GM18508 (cell line): ENCODE measurements at regions not wholly inside any gene's neighbourhood (a gene's known extent, or its start where the extent isn't known, plus 50 kb on each side); places are given as distances from the start of the nearest gene placed in this dataset.

Experiments used
- ATAC-seq: cut with Tn5 transposase; IDR thresholded peaks from one replicate; pipeline ENCODE4 v1.9.1; 2021; ENCODE audit warnings: moderate number of reproducible peaks; ENCODE audit not compliant: insufficient read depth, unreplicated experiment

DNA sequence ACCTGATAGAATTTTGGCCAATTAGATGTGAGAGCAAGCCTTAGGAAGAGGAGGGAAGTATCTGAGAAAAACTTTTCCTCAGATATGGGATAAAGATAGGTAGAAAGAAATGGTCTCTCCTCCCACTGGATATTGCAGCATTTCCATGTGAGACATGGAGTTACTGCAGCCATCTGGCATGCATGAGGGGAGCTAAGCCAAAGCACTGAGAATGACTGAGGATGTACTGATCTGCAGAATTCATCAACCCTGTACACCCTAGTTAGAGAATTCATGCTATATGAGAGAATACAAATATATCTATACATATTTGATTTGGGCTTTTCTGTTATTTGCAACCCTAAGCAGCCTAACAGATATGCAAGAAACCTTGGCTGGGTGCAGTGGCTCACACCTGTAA, 52.5 kb upstream of the RPL34 start:
- ATAC-seq, result no peak

DNA sequence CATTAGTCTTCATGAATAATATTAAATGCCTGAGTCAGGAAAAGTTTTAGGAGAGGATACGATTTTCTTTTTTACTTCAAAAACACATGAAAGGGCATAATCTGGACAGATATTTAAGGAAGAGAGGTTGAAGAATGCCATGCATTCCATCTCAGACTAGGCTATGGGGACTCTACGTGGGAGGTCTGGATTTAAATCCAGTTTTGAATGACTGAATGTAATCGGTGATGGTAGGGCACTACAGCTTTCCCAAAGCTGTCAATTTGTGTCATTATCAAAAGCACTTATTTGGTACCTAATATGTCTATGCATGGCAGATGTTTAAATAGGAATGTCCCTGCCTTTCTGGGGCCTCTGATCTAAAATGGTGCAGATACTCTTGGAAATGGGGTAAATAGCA, 59.3 kb upstream of the RPL34 start:
- no peak for ATAC-seq

DNA sequence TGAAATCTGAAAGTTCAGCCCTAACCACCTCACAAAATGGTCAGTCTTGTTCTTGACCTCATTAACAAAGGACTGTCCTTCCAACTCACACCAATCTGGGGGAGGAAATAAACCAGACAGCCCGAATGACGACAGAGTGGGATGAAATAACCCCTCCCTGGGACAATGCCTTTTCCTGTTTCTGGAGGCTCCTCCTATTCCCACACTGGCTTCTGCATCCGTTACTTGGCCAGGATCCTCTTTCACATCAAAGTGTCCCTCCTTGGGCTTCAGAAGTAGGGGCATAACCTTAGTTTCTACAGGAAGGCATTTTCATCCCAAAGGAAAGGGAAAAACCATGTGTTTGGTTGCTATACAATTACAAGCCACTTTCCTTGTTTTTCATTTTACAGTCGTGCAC, 59.8 kb upstream of the RPL34 start:
- ATAC-seq, result no peak

DNA sequence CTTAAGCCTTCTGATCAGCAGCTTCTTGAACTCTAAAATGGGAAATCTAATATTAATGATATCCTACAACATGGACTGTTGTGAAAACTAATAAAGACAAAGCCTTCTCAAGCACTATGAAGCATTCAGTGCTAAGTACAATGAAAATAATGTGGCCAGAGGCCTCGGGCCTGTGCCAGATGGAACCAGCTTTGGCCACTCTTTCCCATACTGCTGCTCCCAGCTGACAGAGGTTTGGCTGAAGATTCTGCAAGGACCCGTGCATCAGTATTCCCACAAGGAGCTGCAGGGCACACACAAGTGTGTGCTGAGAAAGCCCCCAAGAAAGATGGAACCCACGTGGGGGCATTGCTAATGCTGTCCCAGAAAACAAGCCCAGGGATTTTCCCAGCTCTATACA, 60.5 kb upstream of the RPL34 start:
- no peak for ATAC-seq

DNA sequence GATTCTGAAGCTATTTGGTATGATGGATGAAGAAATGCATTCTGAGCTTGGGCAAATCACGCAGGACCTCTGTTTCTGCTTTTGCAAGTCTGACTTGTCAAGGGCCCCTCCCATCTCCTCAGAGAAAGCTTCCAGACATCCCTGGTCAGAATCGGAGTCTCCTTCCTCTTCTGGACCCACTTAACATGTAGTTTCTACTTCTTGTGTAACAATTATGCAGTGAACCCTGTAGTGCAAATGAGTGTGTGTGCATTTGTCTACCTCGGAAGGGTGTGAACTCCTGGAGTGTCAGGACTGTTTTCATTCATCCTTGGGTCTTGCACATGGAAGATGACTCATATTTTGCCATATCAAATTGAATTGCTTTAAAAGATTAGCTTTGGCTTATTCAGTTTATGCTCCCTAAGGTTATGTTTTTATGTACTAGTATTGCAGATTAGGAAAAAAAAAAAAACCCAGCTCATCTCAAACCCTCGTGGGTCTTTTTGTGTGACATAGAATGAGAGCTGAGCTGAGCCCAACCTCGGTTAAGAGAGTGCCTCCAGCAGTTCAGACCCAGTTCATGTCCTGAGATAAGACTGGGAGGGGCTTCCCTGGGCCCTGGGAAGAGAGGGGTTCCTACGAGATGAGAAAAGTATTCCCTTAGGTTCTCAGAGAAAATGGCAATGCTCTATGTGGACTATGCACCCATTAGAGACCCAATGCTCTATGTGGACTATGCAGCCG, 61.1 kb upstream of the RPL34 start:
- no peak for ATAC-seq

DNA sequence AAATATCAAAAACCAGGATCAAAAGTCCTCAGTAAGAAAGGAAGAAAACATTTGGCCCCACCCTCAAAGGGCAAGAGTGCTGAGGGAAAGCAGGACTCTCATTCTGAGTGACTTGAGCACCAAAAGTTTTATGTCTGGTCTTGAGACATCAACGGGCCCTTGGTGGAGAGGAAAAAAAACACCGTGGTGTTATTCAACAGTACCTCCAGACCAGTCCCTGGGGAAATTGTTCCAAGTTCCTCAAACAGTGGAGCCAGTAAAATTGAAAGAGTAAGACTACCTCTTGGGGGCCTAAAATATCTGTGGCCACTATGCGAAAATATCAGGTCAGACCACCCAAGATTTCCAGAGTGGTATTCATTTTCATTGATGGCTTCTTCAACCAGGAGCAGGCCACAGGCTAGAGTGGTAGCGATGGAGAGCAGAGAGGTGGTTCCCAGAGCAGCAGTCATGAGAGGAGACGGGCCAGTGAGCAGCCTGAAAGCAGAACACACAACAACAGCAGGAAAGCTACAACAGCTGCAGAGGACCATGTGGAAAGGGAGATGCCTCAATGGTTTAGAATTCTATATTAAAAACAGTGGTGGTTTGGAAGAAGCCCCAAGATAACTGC, 63.7 kb upstream of the RPL34 start:
- ATAC-seq, result no peak

DNA sequence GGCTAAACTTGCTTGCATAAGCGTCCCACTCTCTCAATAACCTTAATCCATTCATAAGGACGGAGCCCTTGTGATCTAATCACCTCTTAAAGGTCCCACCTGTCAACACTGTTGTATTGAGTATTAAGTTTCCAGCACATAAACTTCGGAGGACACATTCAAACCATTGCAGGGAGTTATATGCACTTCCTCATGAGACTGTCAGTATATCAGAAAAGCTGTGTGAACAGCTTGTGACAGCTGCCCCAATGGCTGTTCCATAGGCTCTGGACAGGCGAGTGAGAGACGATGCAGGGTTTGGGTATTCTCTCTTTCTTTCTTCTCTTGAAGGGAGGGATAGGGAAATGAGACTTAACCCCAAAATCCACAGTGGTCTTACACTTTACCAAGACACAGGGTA, 64.2 kb upstream of the RPL34 start:
- no peak for ATAC-seq

DNA sequence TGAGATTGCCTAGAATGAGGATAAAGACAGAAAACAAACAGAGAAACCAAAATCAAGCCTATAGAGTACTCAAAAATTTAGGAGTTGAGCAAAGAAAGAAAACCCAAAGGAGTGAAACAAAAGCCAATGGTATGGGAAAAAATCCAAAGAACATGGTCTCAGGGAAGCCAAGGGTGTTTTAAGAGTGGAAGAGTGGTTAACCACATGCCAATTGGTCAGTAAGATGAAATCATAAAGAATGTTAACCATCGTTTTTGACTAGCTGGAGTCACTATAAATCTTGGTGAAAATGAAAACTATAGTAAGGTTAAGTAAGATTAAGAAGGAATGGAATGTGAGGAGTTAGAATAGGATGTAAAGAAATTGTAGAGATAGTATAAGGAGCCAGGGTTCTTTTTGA, 64.7 kb upstream of the RPL34 start:
- no peak for ATAC-seq

DNA sequence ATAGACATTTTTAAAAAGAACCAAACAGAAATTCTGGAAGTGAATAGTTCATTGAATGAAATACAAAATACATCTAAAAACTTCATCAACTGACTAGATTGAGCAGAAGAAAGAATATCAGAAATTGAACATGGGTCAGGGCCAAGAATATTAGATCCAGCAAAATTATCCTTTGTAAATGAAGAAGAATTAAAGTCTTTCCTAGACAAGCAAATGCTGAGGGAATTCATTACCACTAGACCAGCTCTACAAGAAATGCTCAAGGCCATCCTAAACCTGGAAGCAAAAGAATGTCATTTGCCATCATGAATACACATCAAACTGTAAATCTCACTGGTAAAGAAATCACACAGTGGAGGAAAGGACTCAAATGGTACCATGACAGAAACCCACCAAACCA, 72.7 kb upstream of the RPL34 start:
- ATAC-seq, result no peak

DNA sequence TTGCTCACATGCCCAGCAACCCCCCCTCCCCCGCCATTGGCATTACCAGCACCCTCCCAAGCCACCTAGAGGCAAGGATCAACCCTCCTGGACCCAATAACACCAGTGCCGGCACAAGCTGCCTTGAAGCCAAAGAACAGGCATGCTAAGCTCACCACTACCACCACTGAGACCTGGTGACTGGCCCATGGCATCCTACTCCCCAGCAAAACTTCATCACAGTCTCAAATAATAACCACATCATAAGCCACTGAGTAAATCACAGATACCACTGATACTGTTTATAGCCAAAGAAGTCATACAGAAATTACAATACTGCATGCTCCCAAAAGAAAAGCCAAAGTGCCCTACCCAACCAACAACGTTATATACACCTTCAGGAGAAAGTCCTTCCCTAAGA, 73.6 kb upstream of the RPL34 start:
- no peak for ATAC-seq

DNA sequence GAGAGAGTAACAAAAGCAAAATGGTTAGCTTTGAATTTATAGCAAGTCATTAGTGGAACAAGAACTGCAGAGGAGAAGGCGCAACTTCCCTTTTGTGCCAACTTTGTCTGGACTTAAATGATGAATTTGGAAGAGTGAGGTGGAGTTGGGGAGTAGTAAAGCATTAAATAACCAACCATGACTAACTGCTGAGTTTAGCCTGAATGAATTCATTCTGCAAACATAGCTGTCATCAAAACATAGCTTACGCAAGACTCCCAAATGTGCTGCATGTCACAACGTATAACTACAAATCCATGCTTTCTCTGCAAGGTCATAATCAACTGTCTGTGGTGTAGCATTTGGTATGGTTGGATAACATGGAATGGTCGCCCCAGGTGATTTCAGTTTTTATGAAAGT, 75.9 kb upstream of the RPL34 start:
- ATAC-seq, result no peak

DNA sequence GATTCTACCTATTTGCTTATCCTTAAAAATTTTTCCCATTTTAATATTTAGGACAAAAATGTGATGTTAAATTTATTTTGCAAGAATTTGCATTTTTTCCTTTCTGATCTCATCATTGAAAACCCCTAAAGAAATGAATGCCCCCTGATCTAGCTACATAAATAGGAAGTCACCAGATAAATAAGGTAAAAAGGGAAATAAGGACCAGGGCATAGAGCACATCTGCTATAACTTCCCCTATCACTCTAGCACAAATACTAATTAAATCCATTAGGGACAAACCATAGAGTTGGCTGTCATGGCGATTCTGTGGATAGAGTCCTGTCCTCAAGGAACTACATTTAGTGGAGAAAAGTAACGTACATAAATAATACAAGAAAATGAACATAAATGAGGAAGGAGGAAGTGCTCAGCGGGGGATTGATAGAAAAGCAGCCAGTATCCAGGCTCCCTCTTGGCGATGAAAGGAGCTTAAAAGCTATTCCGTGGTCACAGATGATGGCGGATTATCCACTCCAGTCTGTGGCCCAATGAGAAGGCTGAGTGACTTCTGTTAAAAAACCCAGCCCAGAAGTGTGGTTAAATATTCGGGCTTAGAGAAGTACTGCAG, 76.9 kb upstream of the RPL34 start:
- ATAC-seq, result no peak

DNA sequence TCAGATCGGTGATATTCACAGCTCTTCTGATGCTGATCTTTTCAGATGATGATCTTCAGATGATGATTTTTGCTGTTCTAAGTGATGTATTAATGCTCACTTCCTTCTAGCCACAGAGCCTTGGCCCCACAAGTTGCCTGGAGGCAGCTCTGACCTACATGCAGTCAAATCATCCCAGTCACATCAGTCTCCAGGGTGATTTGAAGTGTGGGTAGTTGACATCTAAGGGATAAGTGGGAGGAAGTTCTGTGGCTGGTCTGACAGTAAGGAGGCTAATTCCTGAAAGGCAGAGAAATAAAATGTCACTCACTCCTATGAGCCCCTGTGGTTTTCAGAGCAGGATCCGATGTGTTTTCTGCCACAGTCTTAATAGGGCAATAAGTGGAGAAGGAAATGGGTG, 79.8 kb upstream of the RPL34 start:
- ATAC-seq, result peak; percentile 69

DNA sequence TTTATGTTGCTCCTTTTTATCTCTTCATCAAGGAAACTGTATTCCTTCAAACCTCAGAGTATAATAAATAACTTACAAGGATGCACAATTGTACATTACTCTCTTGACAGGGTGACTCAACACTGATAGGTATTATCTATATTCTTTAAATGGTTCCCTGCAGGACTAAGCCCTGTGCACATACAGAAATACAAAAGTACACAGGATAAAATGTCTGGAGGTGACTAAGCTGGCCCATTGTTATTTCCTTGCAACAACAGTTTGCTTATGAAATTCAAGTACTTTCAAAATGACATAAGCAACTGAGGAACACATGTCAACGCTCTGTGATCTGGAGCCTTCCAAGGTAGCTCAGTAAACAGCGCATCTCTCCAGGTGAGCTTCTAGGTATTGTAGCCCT, 83.8 kb upstream of the RPL34 start:
- ATAC-seq, result no peak

DNA sequence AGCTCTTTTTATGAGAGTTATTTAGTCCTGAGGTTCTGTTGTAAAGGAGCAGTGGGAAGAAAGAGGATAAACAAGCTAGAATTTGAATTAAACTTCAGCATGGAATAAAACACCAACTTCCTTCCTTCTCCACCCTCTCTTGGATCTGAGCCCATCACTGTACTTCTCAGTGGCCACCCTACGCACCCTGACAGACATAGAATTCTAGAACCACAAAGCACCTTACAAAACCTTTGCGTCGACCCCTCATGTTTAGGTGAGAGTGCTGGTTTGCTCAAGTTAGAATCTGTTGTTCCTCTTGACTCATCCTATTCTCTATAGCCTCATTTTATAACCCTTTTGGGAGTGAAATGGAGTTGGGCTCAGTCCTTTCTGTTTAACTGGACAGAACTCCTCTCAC, 84.6 kb upstream of the RPL34 start:
- no peak for ATAC-seq

DNA sequence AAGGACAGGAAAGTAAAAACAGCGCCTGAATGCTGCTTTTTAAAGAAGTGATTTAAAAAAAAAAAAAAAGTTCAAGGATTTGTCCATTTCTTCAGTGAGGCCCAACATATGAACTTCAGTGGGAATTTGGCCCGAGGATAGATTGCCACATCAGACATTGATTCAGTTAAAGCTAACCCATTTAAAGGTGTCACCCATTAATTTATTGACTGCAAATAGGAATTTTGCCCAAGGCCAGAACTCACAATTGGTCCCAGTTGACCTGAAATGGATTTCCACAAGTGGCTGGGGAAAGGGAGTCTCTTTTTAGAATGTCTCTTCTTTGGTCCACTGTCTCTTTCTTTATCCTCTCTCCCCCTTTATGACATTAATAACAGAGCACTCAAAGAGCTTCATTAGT, 86.5 kb upstream of the RPL34 start:
- ATAC-seq, result no peak

DNA sequence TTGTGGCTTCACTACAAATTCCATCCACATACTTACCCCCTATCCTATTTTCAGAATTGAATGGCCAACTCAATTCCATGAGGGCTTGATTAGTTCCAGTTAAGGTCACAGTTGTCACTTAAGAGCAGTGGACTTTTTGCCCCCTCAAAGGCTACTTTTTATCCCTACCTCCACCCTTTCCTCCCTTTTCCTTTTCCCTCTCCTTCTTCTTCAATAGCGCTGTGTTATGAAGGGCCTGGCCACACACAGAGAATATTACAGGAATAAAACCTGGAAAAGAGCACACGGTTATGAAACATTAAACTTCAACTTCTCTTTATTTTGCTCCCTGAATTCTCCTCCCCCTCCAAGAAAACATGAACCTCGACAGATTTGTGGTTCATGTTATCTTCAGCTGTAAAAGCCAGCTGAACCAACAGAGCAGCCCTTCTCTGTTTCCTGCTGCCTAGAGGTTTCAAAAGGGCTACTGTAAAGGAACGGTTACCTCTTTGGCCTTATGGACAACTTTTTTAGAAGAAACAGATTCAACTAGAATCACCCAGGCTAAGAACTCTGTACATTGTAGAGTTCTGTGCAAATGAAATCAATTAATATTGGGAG, 87.0 kb upstream of the RPL34 start:
- ATAC-seq, result no peak

DNA sequence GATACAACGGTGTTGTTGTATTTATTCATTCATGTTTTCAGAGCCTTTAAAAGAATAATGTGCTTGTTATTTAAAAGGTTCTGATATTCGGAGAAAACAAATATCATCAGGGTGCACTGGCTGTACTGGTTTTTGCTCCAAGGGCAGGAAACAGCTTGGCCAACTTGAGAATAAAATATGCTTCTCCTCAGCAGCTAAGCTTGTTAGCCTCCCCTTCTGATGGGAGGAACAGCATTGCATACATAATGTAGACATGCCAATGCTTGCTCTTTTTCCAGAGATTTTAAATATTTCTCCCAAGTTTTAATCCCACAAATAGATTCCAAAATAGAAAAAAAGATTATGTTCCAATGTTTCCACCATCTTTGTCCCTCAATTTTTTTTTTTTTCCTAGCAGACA, 87.6 kb upstream of the RPL34 start:
- no peak for ATAC-seq

DNA sequence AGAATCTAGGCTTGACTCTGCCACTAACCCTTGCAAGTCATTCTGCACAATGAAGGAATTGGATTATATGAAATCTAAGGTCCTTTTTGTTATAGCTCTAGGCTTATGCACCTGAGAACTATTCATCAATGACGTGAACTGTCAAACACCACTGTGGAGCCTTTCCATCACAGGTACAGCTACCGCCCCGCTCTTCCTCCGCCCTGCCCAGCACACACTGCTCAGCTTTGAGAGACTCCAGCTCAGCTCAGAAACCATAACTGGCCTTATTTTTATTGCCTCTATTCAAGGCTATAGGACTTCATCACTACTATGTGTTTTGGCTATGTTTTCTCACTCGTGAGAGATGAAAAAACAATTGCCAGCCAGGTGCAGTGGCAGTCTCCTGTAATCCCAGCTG, 88.2 kb upstream of the RPL34 start:
- ATAC-seq, result no peak

DNA sequence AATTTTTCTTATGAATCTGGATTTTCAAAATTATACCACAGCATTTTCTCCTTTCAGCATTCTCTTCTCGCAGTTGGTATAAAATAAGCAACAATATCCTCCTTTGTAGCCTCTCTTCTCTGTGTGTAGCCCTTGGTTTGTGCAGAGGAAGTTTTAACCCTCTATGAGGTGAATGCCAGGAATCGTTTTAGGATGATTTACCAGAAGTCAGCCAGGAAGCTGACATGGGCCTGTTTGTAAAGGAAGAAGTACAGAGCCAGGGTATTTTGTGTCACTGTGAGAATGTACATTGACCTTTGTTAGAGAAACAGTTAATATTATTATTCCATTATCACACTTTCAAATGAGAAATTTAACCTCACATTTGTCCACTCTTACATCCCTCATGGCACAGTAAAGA, 88.9 kb upstream of the RPL34 start:
- ATAC-seq, result no peak

DNA sequence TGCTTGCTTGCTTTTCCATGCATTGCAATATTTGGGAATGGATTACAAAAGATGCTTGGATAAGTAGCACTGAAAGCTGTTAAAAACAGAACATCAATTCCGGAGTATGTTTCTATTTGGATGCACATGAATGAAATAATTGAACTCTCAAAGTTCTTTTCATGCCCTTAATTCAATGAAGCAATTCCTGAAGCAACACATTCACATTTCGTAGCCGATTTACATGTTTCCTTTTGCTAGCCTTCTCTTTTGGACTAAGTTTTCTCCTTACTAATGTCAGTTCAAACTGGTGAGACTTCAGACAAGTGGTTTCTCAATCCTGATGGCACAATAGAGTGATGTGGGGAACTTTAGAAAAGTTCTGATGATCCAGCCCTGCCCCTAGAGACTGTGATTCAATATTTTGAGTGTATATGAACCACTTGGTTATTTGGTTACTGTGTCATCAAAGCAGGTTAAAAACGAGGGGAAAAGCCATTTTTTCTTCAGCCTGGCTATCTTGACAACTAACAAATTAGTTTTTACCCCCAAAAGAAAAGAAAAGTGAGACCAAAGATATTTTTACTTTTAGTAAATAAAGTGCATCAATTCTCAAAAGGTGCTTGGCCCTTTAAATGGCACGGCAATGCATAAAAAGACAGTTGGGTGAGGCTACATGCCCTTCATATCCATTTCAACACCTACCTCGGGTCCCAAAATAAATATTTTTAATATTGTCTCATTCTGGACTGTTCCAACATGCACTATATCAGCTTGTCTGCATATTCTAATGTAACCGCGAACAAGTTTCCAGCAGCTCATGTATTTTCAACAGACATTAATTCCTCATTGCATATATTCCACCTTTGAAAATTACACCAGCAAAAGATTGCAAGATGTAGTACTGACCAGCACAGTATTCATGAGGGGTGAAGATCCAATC, 90.1 kb upstream of the RPL34 start:
- ATAC-seq, result no peak
